DOHH2 (cell line): ENCODE measurements at regions not wholly inside any gene's neighbourhood (a gene's known extent, or its start where the extent isn't known, plus 50 kb on each side); places are given as distances from the start of the nearest gene placed in this dataset.

Experiments
- H3F3A ChIP-seq: fragments of 200-600 bp; sonication (generic), shearing (Covaris generic); 2 replicates; pipeline ENCODE4 v1.6.0; 2016; ENCODE audit warnings: antibody characterized with exemption, mild to moderate bottlenecking; ENCODE audit not compliant: control insufficient read depth, insufficient read depth
- H3K27ac ChIP-seq: fragments of 200-600 bp; sonication (generic); 2 replicates; pipeline ENCODE4 v1.5.1; 2014; ENCODE audit warnings: low read depth, mild to moderate bottlenecking, low read length, moderate library complexity
- H3K27me3 ChIP-seq: fragments of 200-600 bp; sonication (generic); 2 replicates; pipeline ENCODE4 v1.6.1; 2014; ENCODE audit warnings: mild to moderate bottlenecking, low read length, mixed read lengths; ENCODE audit not compliant: control insufficient read depth
- H3K36me3 ChIP-seq: fragments of 200-600 bp; sonication (generic); 2 replicates; pipeline ENCODE4 v1.6.1; 2014; ENCODE audit warnings: mild to moderate bottlenecking, low read length, moderate library complexity, mixed read lengths; ENCODE audit not compliant: control insufficient read depth
- H3K4me1 ChIP-seq: fragments of 200-600 bp; sonication (generic); 2 replicates; pipeline ENCODE4 v1.6.1; 2014; ENCODE audit warnings: mild to moderate bottlenecking, low read length, mixed read lengths; ENCODE audit not compliant: control insufficient read depth
- H3K4me2 ChIP-seq: fragments of 200-600 bp; sonication (generic); 2 replicates; pipeline ENCODE4 v1.6.0; 2014; ENCODE audit warnings: mild to moderate bottlenecking, low read length, moderate library complexity
- H3K4me3 ChIP-seq: fragments of 200-600 bp; sonication (generic); 2 replicates; pipeline ENCODE4 v1.5.1; 2014; ENCODE audit warnings: mild to moderate bottlenecking, low read length, mixed read lengths
- H3K79me2 ChIP-seq: fragments of 200-600 bp; sonication (generic); 2 replicates; pipeline ENCODE4 v1.6.1; 2014; ENCODE audit warnings: mild to moderate bottlenecking, low read length, mixed read lengths; ENCODE audit not compliant: control insufficient read depth
- H3K9me2 ChIP-seq: fragments of 200-600 bp; sonication (generic); replicated peaks from 2 replicates; pipeline ENCODE4 v1.6.1; 2014; ENCODE audit warnings: mild to moderate bottlenecking, low read length, mixed read lengths; ENCODE audit not compliant: control insufficient read depth
- H3K9me3 ChIP-seq: fragments of 200-600 bp; sonication (generic); 2 replicates; pipeline ENCODE4 v1.6.1; 2014; ENCODE audit warnings: antibody characterized with exemption, low read length, mixed read lengths; ENCODE audit not compliant: control insufficient read depth, insufficient read depth
- H4K20me1 ChIP-seq: fragments of 200-600 bp; sonication (generic); 2 replicates; pipeline ENCODE4 v1.6.0; 2014; ENCODE audit warnings: low read depth, mild to moderate bottlenecking, antibody characterized with exemption, low read length, moderate library complexity; ENCODE audit not compliant: control insufficient read depth, insufficient read depth
- EZH2phosphoT487 ChIP-seq: fragments of 200-600 bp; sonication (generic); IDR thresholded peaks from 2 replicates; pipeline ENCODE4 v1.6.1; 2017; ENCODE audit warnings: borderline replicate concordance, mild to moderate bottlenecking, antibody characterized with exemption, low read length, moderate library complexity, mixed read lengths
- TF ChIP-seq, protein P1 (sequence below): fragments of 200-600 bp; sonication (generic); IDR thresholded peaks from one replicate; pipeline ENCODE4 v1.5.1; 2014; ENCODE audit warnings: antibody characterized with exemption, mild to moderate bottlenecking, low read depth, low read length; ENCODE audit not compliant: poor library complexity, severe bottlenecking

DNA sequence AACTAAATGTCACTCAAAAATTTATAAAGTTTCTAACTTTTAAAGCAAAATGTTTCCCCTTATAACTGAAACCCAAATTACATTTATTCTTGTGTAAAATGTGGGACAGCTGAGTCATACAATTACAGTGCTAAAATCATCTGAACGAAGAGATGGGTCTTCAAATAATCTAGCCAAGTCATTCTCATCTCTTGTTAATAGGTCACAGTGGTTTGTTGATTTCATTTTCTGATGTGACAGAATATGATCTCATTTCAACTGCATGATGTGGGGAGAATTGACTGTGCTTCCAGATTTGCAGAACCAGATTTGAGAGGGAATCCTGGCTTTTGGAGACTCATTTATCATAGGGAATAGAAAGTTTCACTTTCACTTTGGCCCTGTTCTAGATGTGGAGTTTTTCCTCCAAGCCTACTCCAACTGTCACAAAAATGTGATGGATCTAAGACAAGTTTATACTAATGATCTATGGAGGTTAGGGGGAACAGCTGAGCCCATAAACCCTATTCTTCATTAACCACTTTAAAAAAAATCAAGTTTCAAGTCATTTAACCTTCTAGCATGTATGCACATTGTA is 685.0 kb downstream of the PDCD6IP start:
- H3K27me3 ChIP-seq, result no peaks in the 10 kb centered on the region
- no peak for TF ChIP-seq EZH2phosphoT487
- TF ChIP-seq, protein P1, sequence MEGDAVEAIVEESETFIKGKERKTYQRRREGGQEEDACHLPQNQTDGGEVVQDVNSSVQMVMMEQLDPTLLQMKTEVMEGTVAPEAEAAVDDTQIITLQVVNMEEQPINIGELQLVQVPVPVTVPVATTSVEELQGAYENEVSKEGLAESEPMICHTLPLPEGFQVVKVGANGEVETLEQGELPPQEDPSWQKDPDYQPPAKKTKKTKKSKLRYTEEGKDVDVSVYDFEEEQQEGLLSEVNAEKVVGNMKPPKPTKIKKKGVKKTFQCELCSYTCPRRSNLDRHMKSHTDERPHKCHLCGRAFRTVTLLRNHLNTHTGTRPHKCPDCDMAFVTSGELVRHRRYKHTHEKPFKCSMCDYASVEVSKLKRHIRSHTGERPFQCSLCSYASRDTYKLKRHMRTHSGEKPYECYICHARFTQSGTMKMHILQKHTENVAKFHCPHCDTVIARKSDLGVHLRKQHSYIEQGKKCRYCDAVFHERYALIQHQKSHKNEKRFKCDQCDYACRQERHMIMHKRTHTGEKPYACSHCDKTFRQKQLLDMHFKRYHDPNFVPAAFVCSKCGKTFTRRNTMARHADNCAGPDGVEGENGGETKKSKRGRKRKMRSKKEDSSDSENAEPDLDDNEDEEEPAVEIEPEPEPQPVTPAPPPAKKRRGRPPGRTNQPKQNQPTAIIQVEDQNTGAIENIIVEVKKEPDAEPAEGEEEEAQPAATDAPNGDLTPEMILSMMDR, result no peak
- H3K4me2 ChIP-seq, result no peak overlapping the region
- no peak overlapping the region for H3K27ac ChIP-seq
- H3F3A ChIP-seq, result no peaks in the 10 kb centered on the region
- no peaks in the 10 kb centered on the region for H3K9me3 ChIP-seq
- H3K9me2 ChIP-seq, result no peaks in the 10 kb centered on the region
- H3K36me3 ChIP-seq, result no peaks in the 10 kb centered on the region
- H3K79me2 ChIP-seq, result no peaks in the 10 kb centered on the region
- no peaks in the 10 kb centered on the region for H3K4me1 ChIP-seq
- no peak overlapping the region for H3K4me3 ChIP-seq
- H4K20me1 ChIP-seq, result no peaks in the 10 kb centered on the region

DNA sequence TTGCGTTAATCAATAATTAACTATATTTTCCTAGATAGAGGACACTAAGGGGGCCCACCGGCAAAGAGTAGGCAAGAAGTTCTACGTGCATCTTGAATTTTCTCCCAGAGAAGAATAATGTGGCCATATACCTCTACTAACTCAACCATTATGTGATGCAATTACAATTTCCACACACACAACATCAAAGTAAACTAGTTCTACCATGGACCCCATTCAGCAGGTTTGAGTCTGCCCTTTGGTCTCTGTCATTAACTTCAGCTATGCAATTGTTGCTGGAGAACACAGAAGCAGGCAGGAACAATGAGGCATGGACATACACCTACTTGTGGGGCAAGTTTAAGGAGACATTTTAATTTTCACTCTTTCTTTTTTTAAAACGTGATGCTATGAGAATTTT is 705.9 kb downstream of the PDCD6IP start:
- no peaks in the 10 kb centered on the region for H3F3A ChIP-seq
- 0 out of 2 replicates have a peak overlapping the region, but pooled peaks have one; percentile 14 for H3K4me3 ChIP-seq
- H3K4me1 ChIP-seq, result peaks cover 15% of the 10 kb centered on the region
- H3K9me2 ChIP-seq, result no peaks in the 10 kb centered on the region
- peak overlapping the region; percentile 46 for H3K4me2 ChIP-seq
- H4K20me1 ChIP-seq, result no peaks in the 10 kb centered on the region
- TF ChIP-seq, protein P1, result no peak
- TF ChIP-seq EZH2phosphoT487, result no peak
- no peaks in the 10 kb centered on the region for H3K9me3 ChIP-seq
- H3K27me3 ChIP-seq, result no peaks in the 10 kb centered on the region
- no peaks in the 10 kb centered on the region for H3K79me2 ChIP-seq
- H3K27ac ChIP-seq, result no peak overlapping the region
- no peaks in the 10 kb centered on the region for H3K36me3 ChIP-seq

DNA sequence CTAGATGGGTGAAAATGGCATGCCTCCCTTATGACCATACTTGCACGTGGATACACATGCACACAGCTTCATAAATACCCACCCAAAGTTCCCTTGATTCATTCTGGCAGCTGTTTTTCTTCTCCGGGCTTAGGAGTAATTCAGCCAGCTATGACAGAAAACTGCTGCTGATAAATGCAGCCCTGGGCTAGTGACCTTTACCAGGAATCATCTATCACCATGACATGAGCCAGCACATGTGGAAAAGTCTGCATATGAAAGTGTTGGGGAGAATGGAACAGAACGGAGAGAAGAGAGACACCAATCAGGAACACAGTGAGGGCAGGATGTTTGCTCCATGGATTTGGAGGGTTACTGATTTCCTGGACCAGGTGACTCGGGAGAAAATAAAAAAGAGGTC is 706.3 kb downstream of the PDCD6IP start:
- no peaks in the 10 kb centered on the region for H3K36me3 ChIP-seq
- no peaks in the 10 kb centered on the region for H3F3A ChIP-seq
- H4K20me1 ChIP-seq, result no peaks in the 10 kb centered on the region
- peaks cover 15% of the 10 kb centered on the region for H3K4me1 ChIP-seq
- no peaks in the 10 kb centered on the region for H3K27me3 ChIP-seq
- H3K4me2 ChIP-seq, result no peak overlapping the region
- no peak overlapping the region for H3K27ac ChIP-seq
- TF ChIP-seq, protein P1, result no peak
- no peak for TF ChIP-seq EZH2phosphoT487
- H3K9me3 ChIP-seq, result no peaks in the 10 kb centered on the region
- H3K79me2 ChIP-seq, result no peaks in the 10 kb centered on the region
- no peaks in the 10 kb centered on the region for H3K9me2 ChIP-seq
- no peak overlapping the region for H3K4me3 ChIP-seq
